HEK293 (cell line): ENCODE measurements at regions not wholly inside any gene's neighbourhood (a gene's known extent, or its start where the extent isn't known, plus 50 kb on each side); places are given as distances from the start of the nearest gene placed in this dataset.

ENCODE experiments used
- CTCF ChIA-PET: fragments of 350-600 bp; formaldehyde crosslinking; extraction: SDS; loops from one replicate; lab custom pipeline; 2021; ENCODE audit warnings: antibody characterized with exemption; lab: Yijun Ruan, JAX
- POLR2A ChIA-PET: fragments of 300-600 bp; formaldehyde crosslinking; extraction: SDS; loops from one replicate; lab custom pipeline; 2020; ENCODE audit warnings: antibody characterized with exemption, inconsistent platforms; lab: Yijun Ruan, JAX
- H3K27ac ChIP-seq: fragments of 200-500 bp; sonication (Bioruptor generic); 2 replicates; pipeline ENCODE4 v1.5.1; 2014; ENCODE audit warnings: low read depth, low read length, control low read depth, inconsistent platforms; ENCODE audit errors: extremely low read depth
- H3K36me3 ChIP-seq, 2 experiments: fragments of 200-500 bp in 1 of 2; sonication (Bioruptor generic) in 1 of 2; 1 replicate in 1 of 2; 2 replicates in 1 of 2; pipeline ENCODE4 v1.5.1; 2014 to 2017; ENCODE audit warnings: inconsistent platforms in 2 of 2, low read length in 2 of 2; ENCODE audit not compliant: control insufficient read depth in 2 of 2, insufficient read depth in 1 of 2
- H3K4me1 ChIP-seq: fragments of 200-500 bp; sonication (Bioruptor generic); 2 replicates; pipeline ENCODE4 v1.5.1; 2014; ENCODE audit warnings: mild to moderate bottlenecking, low read length, inconsistent platforms; ENCODE audit not compliant: control insufficient read depth, insufficient read depth
- H3K4me3 ChIP-seq: 2 replicates; pipeline ENCODE4 v1.5.1; 2011; ENCODE audit warnings: low read depth, mild to moderate bottlenecking, control low read depth, low read length, moderate library complexity
- H3K9me3 ChIP-seq: fragments of 200-500 bp; sonication (Bioruptor generic); 2 replicates; pipeline ENCODE4 v1.5.1; 2014; ENCODE audit warnings: low read depth, low read length, inconsistent platforms; ENCODE audit not compliant: control insufficient read depth, insufficient read depth
- BCL11B ChIP-seq: fragments of 450-650 bp; formaldehyde crosslinking; IDR thresholded peaks from 2 replicates; pipeline ENCODE4 v1.5.1; 2016; ENCODE audit warnings: low read depth, missing biosample characterization, missing genetic modification characterization
- FEZF1 ChIP-seq: fragments of 450-650 bp; formaldehyde crosslinking; IDR thresholded peaks from 2 replicates; pipeline ENCODE4 v1.5.1; 2016; ENCODE audit warnings: missing biosample characterization, missing genetic modification characterization
- KLF1 ChIP-seq: fragments of 450-650 bp; formaldehyde crosslinking; IDR thresholded peaks from 2 replicates; pipeline ENCODE4 v1.5.1; 2016; ENCODE audit warnings: missing biosample characterization, missing genetic modification characterization
- ZBTB1 ChIP-seq: fragments of 450-650 bp; formaldehyde crosslinking; IDR thresholded peaks from 2 replicates; pipeline ENCODE4 v1.5.1; 2016; ENCODE audit warnings: missing biosample characterization, missing genetic modification characterization
- ZBTB20 ChIP-seq: fragments of 450-650 bp; formaldehyde crosslinking; IDR thresholded peaks from 2 replicates; pipeline ENCODE4 v1.5.1; 2016; ENCODE audit warnings: missing biosample characterization, missing genetic modification characterization
- ZFHX2 ChIP-seq: fragments of 450-650 bp; formaldehyde crosslinking; conservative IDR thresholded peaks from 2 replicates; pipeline ENCODE4 v1.5.1; 2016; ENCODE audit warnings: missing biosample characterization, missing genetic modification characterization
- ZNF112 ChIP-seq: fragments of 450-650 bp; formaldehyde crosslinking; IDR thresholded peaks from 2 replicates; pipeline ENCODE4 v1.5.0; 2017; ENCODE audit warnings: missing biosample characterization, missing genetic modification characterization
- ZNF140 ChIP-seq: fragments of 450-650 bp; formaldehyde crosslinking; IDR thresholded peaks from 2 replicates; pipeline ENCODE4 v1.5.1; 2016; ENCODE audit warnings: missing biosample characterization, missing genetic modification characterization
- ZNF157 ChIP-seq: fragments of 450-650 bp; formaldehyde crosslinking; IDR thresholded peaks from 2 replicates; pipeline ENCODE4 v1.5.1; 2016; ENCODE audit warnings: missing biosample characterization, missing genetic modification characterization
- ZNF324 ChIP-seq: fragments of 450-650 bp; formaldehyde crosslinking; IDR thresholded peaks from 2 replicates; pipeline ENCODE4 v1.5.1; 2016; ENCODE audit warnings: missing biosample characterization, missing genetic modification characterization
- ZNF335 ChIP-seq: fragments of 450-650 bp; formaldehyde crosslinking; conservative IDR thresholded peaks from 2 replicates; pipeline ENCODE4 v1.5.1; 2016; ENCODE audit warnings: missing biosample characterization, missing genetic modification characterization
- ZNF366 ChIP-seq: fragments of 450-650 bp; formaldehyde crosslinking; conservative IDR thresholded peaks from 2 replicates; pipeline ENCODE4 v1.5.1; 2016; ENCODE audit warnings: missing biosample characterization, missing genetic modification characterization
- ZNF501 ChIP-seq: fragments of 450-650 bp; formaldehyde crosslinking; IDR thresholded peaks from 2 replicates; pipeline ENCODE4 v1.5.1; 2016; ENCODE audit warnings: missing biosample characterization, missing genetic modification characterization
- ZNF530 ChIP-seq: fragments of 450-650 bp; formaldehyde crosslinking; IDR thresholded peaks from 2 replicates; pipeline ENCODE4 v1.5.1; 2016; ENCODE audit warnings: low read depth, missing biosample characterization, missing genetic modification characterization
- ZNF549 ChIP-seq: fragments of 450-650 bp; IDR thresholded peaks from 2 replicates; pipeline ENCODE4 v1.5.1; 2018; ENCODE audit warnings: missing biosample characterization, missing genetic modification characterization, mild to moderate bottlenecking, inconsistent platforms, moderate library complexity
- ZNF555 ChIP-seq: fragments of 450-650 bp; formaldehyde crosslinking; conservative IDR thresholded peaks from 2 replicates; pipeline ENCODE4 v1.5.1; 2017; ENCODE audit warnings: missing biosample characterization, mild to moderate bottlenecking, missing genetic modification characterization, inconsistent platforms
- ZNF560 ChIP-seq: fragments of 450-650 bp; formaldehyde crosslinking; IDR thresholded peaks from 2 replicates; pipeline ENCODE4 v1.5.1; 2017; ENCODE audit warnings: missing biosample characterization, missing genetic modification characterization, borderline replicate concordance
- TF ChIP-seq, protein P1 (sequence below): fragments of 450-650 bp; formaldehyde crosslinking; IDR thresholded peaks from 2 replicates; pipeline ENCODE4 v1.5.1; 2016; ENCODE audit warnings: missing biosample characterization, missing genetic modification characterization, borderline replicate concordance
- TF ChIP-seq, protein P2 (sequence below): fragments of 450-650 bp; formaldehyde crosslinking; IDR thresholded peaks from 2 replicates; pipeline ENCODE4 v1.5.1; 2016; ENCODE audit warnings: missing biosample characterization, missing genetic modification characterization

DNA sequence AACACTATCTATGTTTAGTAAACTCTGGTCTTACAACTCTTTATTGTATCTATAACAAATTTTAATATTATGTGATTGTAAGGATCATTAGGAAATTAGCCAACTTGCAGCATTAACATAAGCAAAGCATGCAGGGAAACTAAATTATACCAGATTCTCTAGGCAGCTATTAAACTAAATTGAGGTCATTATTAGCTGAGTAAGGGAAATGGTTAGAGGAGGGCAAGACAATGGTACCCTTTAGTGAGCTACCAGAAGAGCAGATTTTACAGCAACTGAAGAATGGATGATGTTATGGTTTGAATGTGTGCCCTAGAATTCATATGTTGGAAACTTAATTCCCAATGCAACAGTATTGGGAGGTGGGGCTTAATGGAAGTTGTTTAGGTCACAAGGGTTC lies 79.1 kb downstream of the SMPDL3A start:
- H3K36me3 ChIP-seq = no peaks in the 10 kb centered on the region
- no peaks in the 10 kb centered on the region for H3K9me3 ChIP-seq
- H3K4me1 ChIP-seq = no peaks in the 10 kb centered on the region
- TF ChIP-seq FEZF1 (tag by site-specific recombination) (no peak), ZBTB20 (tag by site-specific recombination) (no peak), ZNF560 (tag by site-specific recombination) (no peak), ZNF140 (tag by site-specific recombination) (no peak), ZNF555 (tag by site-specific recombination) (no peak), ZNF501 (tag by site-specific recombination) (no peak), ZNF324 (tag by site-specific recombination) (no peak), ZNF549 (no peak), ZNF335 (tag by site-specific recombination) (no peak), ZFHX2 (tag by site-specific recombination) (no peak), ZNF366 (tag by site-specific recombination) (no peak), BCL11B (tag by site-specific recombination) (no peak), ZBTB1 (tag by site-specific recombination) (no peak), KLF1 (tag by site-specific recombination) (no peak), ZNF112 (tag by site-specific recombination) (no peak), ZNF157 (tag by site-specific recombination) (no peak), ZNF530 (no peak)
- TF ChIP-seq, protein P1, sequence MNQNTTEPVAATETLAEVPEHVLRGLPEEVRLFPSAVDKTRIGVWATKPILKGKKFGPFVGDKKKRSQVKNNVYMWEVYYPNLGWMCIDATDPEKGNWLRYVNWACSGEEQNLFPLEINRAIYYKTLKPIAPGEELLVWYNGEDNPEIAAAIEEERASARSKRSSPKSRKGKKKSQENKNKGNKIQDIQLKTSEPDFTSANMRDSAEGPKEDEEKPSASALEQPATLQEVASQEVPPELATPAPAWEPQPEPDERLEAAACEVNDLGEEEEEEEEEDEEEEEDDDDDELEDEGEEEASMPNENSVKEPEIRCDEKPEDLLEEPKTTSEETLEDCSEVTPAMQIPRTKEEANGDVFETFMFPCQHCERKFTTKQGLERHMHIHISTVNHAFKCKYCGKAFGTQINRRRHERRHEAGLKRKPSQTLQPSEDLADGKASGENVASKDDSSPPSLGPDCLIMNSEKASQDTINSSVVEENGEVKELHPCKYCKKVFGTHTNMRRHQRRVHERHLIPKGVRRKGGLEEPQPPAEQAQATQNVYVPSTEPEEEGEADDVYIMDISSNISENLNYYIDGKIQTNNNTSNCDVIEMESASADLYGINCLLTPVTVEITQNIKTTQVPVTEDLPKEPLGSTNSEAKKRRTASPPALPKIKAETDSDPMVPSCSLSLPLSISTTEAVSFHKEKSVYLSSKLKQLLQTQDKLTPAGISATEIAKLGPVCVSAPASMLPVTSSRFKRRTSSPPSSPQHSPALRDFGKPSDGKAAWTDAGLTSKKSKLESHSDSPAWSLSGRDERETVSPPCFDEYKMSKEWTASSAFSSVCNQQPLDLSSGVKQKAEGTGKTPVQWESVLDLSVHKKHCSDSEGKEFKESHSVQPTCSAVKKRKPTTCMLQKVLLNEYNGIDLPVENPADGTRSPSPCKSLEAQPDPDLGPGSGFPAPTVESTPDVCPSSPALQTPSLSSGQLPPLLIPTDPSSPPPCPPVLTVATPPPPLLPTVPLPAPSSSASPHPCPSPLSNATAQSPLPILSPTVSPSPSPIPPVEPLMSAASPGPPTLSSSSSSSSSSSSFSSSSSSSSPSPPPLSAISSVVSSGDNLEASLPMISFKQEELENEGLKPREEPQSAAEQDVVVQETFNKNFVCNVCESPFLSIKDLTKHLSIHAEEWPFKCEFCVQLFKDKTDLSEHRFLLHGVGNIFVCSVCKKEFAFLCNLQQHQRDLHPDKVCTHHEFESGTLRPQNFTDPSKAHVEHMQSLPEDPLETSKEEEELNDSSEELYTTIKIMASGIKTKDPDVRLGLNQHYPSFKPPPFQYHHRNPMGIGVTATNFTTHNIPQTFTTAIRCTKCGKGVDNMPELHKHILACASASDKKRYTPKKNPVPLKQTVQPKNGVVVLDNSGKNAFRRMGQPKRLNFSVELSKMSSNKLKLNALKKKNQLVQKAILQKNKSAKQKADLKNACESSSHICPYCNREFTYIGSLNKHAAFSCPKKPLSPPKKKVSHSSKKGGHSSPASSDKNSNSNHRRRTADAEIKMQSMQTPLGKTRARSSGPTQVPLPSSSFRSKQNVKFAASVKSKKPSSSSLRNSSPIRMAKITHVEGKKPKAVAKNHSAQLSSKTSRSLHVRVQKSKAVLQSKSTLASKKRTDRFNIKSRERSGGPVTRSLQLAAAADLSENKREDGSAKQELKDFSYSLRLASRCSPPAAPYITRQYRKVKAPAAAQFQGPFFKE (tag by site-specific recombination) = no peak
- TF ChIP-seq, protein P2, sequence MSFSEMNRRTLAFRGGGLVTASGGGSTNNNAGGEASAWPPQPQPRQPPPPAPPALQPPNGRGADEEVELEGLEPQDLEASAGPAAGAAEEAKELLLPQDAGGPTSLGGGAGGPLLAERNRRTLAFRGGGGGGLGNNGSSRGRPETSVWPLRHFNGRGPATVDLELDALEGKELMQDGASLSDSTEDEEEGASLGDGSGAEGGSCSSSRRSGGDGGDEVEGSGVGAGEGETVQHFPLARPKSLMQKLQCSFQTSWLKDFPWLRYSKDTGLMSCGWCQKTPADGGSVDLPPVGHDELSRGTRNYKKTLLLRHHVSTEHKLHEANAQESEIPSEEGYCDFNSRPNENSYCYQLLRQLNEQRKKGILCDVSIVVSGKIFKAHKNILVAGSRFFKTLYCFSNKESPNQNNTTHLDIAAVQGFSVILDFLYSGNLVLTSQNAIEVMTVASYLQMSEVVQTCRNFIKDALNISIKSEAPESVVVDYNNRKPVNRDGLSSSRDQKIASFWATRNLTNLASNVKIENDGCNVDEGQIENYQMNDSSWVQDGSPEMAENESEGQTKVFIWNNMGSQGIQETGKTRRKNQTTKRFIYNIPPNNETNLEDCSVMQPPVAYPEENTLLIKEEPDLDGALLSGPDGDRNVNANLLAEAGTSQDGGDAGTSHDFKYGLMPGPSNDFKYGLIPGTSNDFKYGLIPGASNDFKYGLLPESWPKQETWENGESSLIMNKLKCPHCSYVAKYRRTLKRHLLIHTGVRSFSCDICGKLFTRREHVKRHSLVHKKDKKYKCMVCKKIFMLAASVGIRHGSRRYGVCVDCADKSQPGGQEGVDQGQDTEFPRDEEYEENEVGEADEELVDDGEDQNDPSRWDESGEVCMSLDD = no peak
- no peak overlapping the region for H3K4me3 ChIP-seq
- ChIA-PET POLR2A (no interaction called here), CTCF (interaction anchor here (0.7 to 4.9 kb wide), 6 partner anchors 9 to 846 kb away, joined by 3 to 103 read pairs (median 14); no protein-coding TSS in a partner anchor)
- no peak overlapping the region for H3K27ac ChIP-seq
